Glutamatergic neuron (in vitro differentiated cells): ENCODE measurements at regions not wholly inside any gene's neighbourhood (a gene's known extent, or its start where the extent isn't known, plus 50 kb on each side); places are given as distances from the start of the nearest gene placed in this dataset.

Source experiments
- DNase-seq: peaks from one replicate; pipeline ENCODE4 v3.0.0; 2022
- H3K27ac Mint-ChIP-seq: one replicate; pipeline ENCODE4 v1.8.0; 2020; ENCODE audit warnings: mild to moderate bottlenecking, mixed read lengths, inconsistent platforms; ENCODE audit not compliant: unreplicated experiment
- H3K27me3 Mint-ChIP-seq: one replicate; pipeline ENCODE4 v1.8.0; 2020; ENCODE audit warnings: mild to moderate bottlenecking, moderate library complexity, mixed read lengths, inconsistent platforms; ENCODE audit not compliant: unreplicated experiment
- H3K36me3 Mint-ChIP-seq: one replicate; pipeline ENCODE4 v1.8.0; 2020; ENCODE audit warnings: mild to moderate bottlenecking, mixed read lengths, inconsistent platforms; ENCODE audit not compliant: unreplicated experiment
- H3K4me1 Mint-ChIP-seq: one replicate; pipeline ENCODE4 v1.8.0; 2020; ENCODE audit warnings: mild to moderate bottlenecking, low read depth, mixed read lengths, inconsistent platforms; ENCODE audit not compliant: unreplicated experiment
- H3K4me3 Mint-ChIP-seq: one replicate; pipeline ENCODE4 v1.8.0; 2020; ENCODE audit warnings: mild to moderate bottlenecking, mixed read lengths, inconsistent platforms; ENCODE audit not compliant: unreplicated experiment
- H3K9me3 Mint-ChIP-seq: one replicate; pipeline ENCODE4 v1.8.0; 2020; ENCODE audit warnings: mild to moderate bottlenecking, moderate library complexity, mixed read lengths, inconsistent platforms; ENCODE audit not compliant: unreplicated experiment
- TF ChIP-seq, protein P1 (sequence below): fragments of 200-600 bp; sonication (generic); IDR thresholded peaks from one replicate; pipeline ENCODE4 v1.5.0; 2021; ENCODE audit not compliant: partially characterized antibody, unreplicated experiment

DNA sequence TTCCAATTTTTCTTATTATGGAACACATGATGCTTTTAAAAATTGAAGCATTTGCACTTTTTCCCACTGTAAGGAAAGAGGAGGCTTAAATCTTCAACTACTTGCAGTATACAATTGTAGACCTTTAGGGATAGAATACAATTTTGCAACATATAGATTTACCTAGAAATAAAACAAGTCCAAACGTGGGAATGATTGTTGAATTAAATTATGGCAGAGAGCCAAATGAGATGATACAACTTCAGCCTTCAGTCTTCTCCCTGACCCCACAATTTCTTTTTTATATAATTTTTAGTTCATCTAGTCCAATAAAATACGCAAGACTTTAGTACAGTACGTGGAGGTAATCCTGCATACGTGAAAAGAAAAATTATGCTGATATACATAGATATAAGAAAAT, 666.5 kb downstream of the SLC16A7 start:
- Mint-ChIP-seq H3K4me1 (peaks cover 11% of the 10 kb centered on the region), H3K27ac (no peak overlapping the region), H3K4me3 (no peak overlapping the region), H3K36me3 (no peaks in the 10 kb centered on the region), H3K9me3 (no peaks in the 10 kb centered on the region), H3K27me3 (no peaks in the 10 kb centered on the region)
- DNase-seq: no peak
- TF ChIP-seq, protein P1, sequence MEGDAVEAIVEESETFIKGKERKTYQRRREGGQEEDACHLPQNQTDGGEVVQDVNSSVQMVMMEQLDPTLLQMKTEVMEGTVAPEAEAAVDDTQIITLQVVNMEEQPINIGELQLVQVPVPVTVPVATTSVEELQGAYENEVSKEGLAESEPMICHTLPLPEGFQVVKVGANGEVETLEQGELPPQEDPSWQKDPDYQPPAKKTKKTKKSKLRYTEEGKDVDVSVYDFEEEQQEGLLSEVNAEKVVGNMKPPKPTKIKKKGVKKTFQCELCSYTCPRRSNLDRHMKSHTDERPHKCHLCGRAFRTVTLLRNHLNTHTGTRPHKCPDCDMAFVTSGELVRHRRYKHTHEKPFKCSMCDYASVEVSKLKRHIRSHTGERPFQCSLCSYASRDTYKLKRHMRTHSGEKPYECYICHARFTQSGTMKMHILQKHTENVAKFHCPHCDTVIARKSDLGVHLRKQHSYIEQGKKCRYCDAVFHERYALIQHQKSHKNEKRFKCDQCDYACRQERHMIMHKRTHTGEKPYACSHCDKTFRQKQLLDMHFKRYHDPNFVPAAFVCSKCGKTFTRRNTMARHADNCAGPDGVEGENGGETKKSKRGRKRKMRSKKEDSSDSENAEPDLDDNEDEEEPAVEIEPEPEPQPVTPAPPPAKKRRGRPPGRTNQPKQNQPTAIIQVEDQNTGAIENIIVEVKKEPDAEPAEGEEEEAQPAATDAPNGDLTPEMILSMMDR: no peak

DNA sequence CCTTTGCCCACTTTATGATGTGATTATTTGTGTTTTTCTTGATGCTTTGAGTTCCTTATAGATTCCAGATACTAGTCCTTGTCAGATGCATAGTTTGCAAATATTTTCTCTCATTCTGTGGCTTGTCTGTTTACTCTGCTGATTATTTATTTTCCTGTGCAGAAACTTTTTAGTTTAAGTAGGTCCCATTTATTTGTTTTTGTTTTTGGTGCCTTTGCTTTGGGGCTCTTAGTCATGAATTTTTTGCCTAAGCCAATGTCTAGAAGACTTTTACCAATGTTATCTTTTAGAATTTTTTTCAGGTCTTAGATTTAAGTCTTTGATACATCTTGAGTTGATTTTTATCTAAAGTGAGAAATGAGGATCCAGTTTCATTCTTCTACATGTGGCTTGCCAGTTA, 667.3 kb downstream of the SLC16A7 start:
- Mint-ChIP-seq H3K36me3 (no peaks in the 10 kb centered on the region), H3K4me3 (no peak overlapping the region), H3K9me3 (no peaks in the 10 kb centered on the region), H3K27me3 (no peaks in the 10 kb centered on the region), H3K27ac (no peak overlapping the region), H3K4me1 (peaks cover 9% of the 10 kb centered on the region)
- TF ChIP-seq, protein P1: no peak
- no peak for DNase-seq

DNA sequence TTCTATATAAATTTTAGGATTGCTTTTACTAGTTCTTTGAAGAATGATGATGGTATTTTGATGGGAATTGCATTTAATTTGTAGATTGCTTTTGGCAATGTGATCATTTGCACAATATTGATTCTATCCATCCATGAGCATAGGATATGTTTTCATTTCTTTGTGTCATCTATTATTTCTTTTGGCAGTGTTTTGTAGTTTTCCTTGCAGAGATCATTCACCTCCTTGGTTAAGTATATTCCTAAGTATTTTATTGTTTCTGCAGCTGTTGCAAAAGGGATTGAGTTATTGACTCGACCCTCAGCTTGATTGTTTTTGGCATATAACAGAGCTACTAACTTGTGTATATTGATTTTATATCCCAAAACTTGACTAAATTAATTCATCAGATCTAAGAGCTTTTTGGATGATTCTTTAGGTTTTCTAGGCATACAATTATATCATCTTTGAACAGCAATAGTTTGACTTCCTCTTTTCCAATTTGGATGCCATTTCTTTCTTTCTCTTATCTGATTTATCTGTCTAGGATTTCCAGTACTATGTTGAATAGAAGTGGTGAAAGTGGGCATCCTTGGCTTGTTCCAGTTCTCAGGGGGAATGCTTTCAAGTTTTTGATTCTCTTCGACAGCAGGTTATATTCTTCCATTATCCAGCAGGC, 668.1 kb downstream of the SLC16A7 start:
- no peaks in the 10 kb centered on the region for H3K9me3 Mint-ChIP-seq
- TF ChIP-seq, protein P1: no peak
- peaks cover 2% of the 10 kb centered on the region for H3K4me1 Mint-ChIP-seq
- H3K27me3 Mint-ChIP-seq: no peaks in the 10 kb centered on the region
- H3K36me3 Mint-ChIP-seq: no peaks in the 10 kb centered on the region
- no peak for DNase-seq
- H3K27ac Mint-ChIP-seq: no peak overlapping the region
- H3K4me3 Mint-ChIP-seq: no peak overlapping the region

DNA sequence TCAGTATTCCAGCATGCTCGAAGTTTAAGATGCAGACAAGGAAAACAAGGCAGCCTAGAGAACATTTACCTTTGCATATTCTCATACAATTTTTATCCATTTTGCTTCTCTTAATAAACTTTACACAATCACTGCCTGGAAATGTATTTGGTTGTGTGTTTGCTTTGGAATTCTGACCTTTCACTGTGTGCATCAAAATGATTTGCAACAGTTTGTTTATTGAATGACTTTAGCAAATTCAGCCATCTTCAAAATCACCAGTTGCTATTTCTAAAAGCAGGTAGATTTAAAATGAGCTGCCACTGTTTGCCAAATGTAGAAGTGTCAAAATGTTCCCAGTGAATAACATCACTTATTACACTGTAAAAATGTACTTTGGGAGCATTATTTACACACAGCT, 669.9 kb downstream of the SLC16A7 start:
- Mint-ChIP-seq H3K27me3 (no peaks in the 10 kb centered on the region), H3K4me1 (no peaks in the 10 kb centered on the region), H3K27ac (no peak overlapping the region), H3K9me3 (no peaks in the 10 kb centered on the region), H3K36me3 (no peaks in the 10 kb centered on the region), H3K4me3 (no peak overlapping the region)
- TF ChIP-seq, protein P1: no peak
- no peak for DNase-seq

DNA sequence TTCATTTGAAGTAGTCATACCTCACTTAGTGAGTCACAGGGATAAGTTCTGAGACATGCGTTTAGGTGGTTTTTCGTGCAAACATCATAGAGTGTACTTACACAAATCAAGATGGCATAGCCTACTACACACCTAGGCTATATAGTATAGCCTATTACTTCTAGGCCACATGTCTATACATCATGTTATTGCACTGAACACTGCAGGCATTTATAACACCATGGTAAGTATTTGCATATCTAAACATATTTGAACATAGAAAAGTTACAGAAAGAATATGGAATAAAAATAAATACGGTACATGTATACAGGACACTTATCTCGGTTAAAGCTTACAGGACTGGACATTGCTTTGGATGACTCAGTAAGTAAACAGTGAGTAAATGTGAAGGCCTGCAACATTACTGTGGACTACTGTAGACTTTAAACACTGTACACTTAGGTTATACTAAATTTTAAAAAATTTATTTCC, 670.6 kb downstream of the SLC16A7 start:
- TF ChIP-seq, protein P1: no peak
- no peaks in the 10 kb centered on the region for H3K9me3 Mint-ChIP-seq
- H3K4me1 Mint-ChIP-seq: no peaks in the 10 kb centered on the region
- H3K4me3 Mint-ChIP-seq: no peak overlapping the region
- H3K27ac Mint-ChIP-seq: no peak overlapping the region
- no peaks in the 10 kb centered on the region for H3K27me3 Mint-ChIP-seq
- no peak for DNase-seq
- H3K36me3 Mint-ChIP-seq: no peaks in the 10 kb centered on the region
